CD14-positive monocyte (primary cell): ENCODE measurements at regions not wholly inside any gene's neighbourhood (a gene's known extent, or its start where the extent isn't known, plus 50 kb on each side); places are given as distances from the start of the nearest gene placed in this dataset.

ENCODE experiments used
- DNase-seq, 3 donors: peaks; one replicate each; pipeline ENCODE4 v3.0.0-alpha.2; 2011 to 2022
- H2AFZ ChIP-seq: 2 replicates; pipeline ENCODE4 v1.6.0; 2012; ENCODE audit warnings: mild to moderate bottlenecking, low read depth, low read length, inconsistent platforms; ENCODE audit not compliant: insufficient read depth, poor library complexity, severe bottlenecking
- H3K27ac ChIP-seq, 2 donors: 1 replicate in 1 of 2; 2 replicates in 1 of 2; pipeline ENCODE4 v1.5.1; 2012 to 2013; ENCODE audit warnings: low read length in 2 of 2, control low read depth in 1 of 2, inconsistent platforms in 1 of 2, low read depth in 1 of 2, mild to moderate bottlenecking in 1 of 2
- H3K27me3 ChIP-seq, 2 donors: one replicate each; pipeline versions ENCODE4 v1.6.0 to v1.6.1; 2011 to 2013; ENCODE audit warnings: low read length in 2 of 2; ENCODE audit not compliant: control insufficient read depth in 2 of 2, insufficient read depth in 2 of 2
- H3K36me3 ChIP-seq, 2 donors: replicated peaks in 1 of 2; 1 replicate in 1 of 2; 2 replicates in 1 of 2; pipeline versions ENCODE4 v1.5.1 to v1.6.1; 2012 to 2013; ENCODE audit warnings: low read length in 2 of 2, control low read depth in 1 of 2, inconsistent platforms in 1 of 2, mild to moderate bottlenecking in 1 of 2; ENCODE audit not compliant: insufficient read depth in 2 of 2, control insufficient read depth in 1 of 2
- H3K4me1 ChIP-seq, 2 donors: 1 replicate in 1 of 2; 2 replicates in 1 of 2; pipeline versions ENCODE4 v1.5.1 to v1.6.1; 2012 to 2013; ENCODE audit warnings: low read length in 2 of 2, control low read depth in 1 of 2, inconsistent platforms in 1 of 2, mild to moderate bottlenecking in 1 of 2, moderate library complexity in 1 of 2; ENCODE audit not compliant: insufficient read depth in 2 of 2, control insufficient read depth in 1 of 2
- H3K4me2 ChIP-seq: replicated peaks from 2 replicates; pipeline ENCODE3; 2012; ENCODE audit warnings: low read length, moderate library complexity, mild to moderate bottlenecking; ENCODE audit not compliant: poor library complexity, severe bottlenecking; ENCODE audit errors: extremely low read depth
- H3K4me3 ChIP-seq, 3 experiments: fragments of 200-600 bp in 1 of 3; sonication (generic) in 1 of 3; replicated peaks in 1 of 3; 1 replicate in 2 of 3; 2 replicates in 1 of 3; pipeline ENCODE4 v1.5.1; 2011 to 2013; ENCODE audit warnings: low read length in 3 of 3, mild to moderate bottlenecking in 3 of 3, control low read depth in 2 of 3, low read depth in 2 of 3, inconsistent platforms in 1 of 3, moderate library complexity in 1 of 3
- H3K79me2 ChIP-seq: 2 replicates; pipeline ENCODE4 v1.6.0; 2012; ENCODE audit warnings: mild to moderate bottlenecking, control low read depth, inconsistent platforms, low read length, moderate library complexity; ENCODE audit not compliant: insufficient read depth
- H3K9ac ChIP-seq: 2 replicates; pipeline ENCODE4 v1.6.0; 2017; ENCODE audit warnings: low read length, mild to moderate bottlenecking; ENCODE audit not compliant: insufficient read depth, poor library complexity, severe bottlenecking
- H3K9me3 ChIP-seq, 2 donors: replicated peaks in 1 of 2; 1 replicate in 1 of 2; 2 replicates in 1 of 2; pipeline versions ENCODE4 v1.5.1 to v1.6.1; 2012 to 2013; ENCODE audit warnings: low read length in 2 of 2, control low read depth in 1 of 2; ENCODE audit not compliant: control insufficient read depth in 1 of 2, insufficient read depth in 1 of 2
- H4K20me1 ChIP-seq: 2 replicates; pipeline ENCODE4 v1.6.0; 2012; ENCODE audit warnings: mild to moderate bottlenecking, low read length, control low read depth, moderate library complexity; ENCODE audit not compliant: insufficient read depth
- H3K27ac Mint-ChIP-seq, 7 donors: one replicate each; pipeline ENCODE4 v1.8.0; 2020; ENCODE audit warnings: mild to moderate bottlenecking in 7 of 7, mixed read lengths in 7 of 7, moderate library complexity in 6 of 7, inconsistent platforms in 2 of 7
- H3K27me3 Mint-ChIP-seq, 3 donors: one replicate each; pipeline ENCODE4 v1.8.0; 2021 to 2022; ENCODE audit warnings: low read depth in 3 of 3, mild to moderate bottlenecking in 3 of 3, mixed read lengths in 3 of 3, moderate library complexity in 3 of 3, inconsistent platforms in 1 of 3
- H3K36me3 Mint-ChIP-seq, 2 donors: one replicate each; pipeline ENCODE4 v1.8.0; 2020; ENCODE audit warnings: mixed read lengths in 2 of 2, inconsistent platforms in 1 of 2, mild to moderate bottlenecking in 1 of 2
- H3K4me1 Mint-ChIP-seq: one replicate; pipeline ENCODE4 v1.8.0; 2020; ENCODE audit warnings: mild to moderate bottlenecking, mixed read lengths
- H3K4me3 Mint-ChIP-seq, 2 donors: one replicate each; pipeline ENCODE4 v1.8.0; 2020; ENCODE audit warnings: mild to moderate bottlenecking in 2 of 2, mixed read lengths in 2 of 2, moderate library complexity in 1 of 2
- H3K9me3 Mint-ChIP-seq, 7 donors: one replicate each; pipeline ENCODE4 v1.8.0; 2020 to 2022; ENCODE audit warnings: mixed read lengths in 7 of 7, mild to moderate bottlenecking in 6 of 7, moderate library complexity in 6 of 7, inconsistent platforms in 2 of 7
- WGBS: methylation state at CpG from one replicate; pipeline ENCODE4 v1.1.5; 2013; ENCODE audit warnings: missing lambda C conversion rate; ENCODE audit not compliant: insufficient coverage; 5-methylcytosine and 5-hydroxymethylcytosine counted together
- intact Hi-C, 2 donors: fragments of 100-400 bp; cut with micrococcal nuclease; formaldehyde crosslinking; loops; one replicate each; pipeline versions ENCODE4 v1.15.0 to v1.15.1; 2023
- TF ChIP-seq, protein P1 (sequence below): fragments of 200-600 bp; IDR thresholded peaks from one replicate; pipeline ENCODE4 v1.8.0; 2022; ENCODE audit warnings: antibody characterized with exemption, mild to moderate bottlenecking

DNA sequence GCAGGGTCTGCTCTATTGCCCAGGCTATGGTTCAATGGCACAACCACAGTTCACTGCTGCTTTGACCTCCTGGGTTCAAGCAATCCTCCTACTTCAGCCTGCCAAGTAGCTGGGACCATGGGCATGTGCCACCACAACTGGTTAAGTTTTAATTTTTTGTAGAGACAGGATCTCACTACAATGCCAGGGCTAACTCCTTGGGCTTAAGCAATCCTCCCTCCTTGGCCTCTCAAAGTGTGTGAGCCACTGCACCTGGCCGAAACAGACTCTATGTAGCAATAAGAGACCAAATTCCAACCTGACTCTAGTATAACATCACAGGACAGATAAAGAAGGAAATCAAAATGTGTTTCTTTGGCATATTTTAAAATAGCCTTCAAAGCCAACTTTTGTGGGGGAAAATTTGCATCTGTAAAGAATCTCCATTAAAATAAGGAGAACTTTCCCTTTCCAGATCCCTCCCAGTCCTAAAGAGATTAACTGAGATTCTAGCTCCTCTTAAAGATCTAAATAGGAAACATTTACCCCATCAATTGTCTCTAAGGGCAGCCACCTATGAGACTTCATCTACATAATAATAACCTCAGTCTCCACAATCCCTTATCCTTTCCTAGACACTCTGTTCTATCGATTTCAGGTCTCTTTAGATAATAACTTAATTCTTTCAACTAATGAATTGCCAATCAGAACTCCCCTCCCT is 94.7 kb upstream of the PLCB4 start:
- Histone ChIP-seq H3K27me3 (no peaks in the 10 kb centered on the region), H4K20me1 (no peaks in the 10 kb centered on the region), H3K79me2 (no peaks in the 10 kb centered on the region), H3K9ac (no peak overlapping the region), H3K9me3 (no peaks in the 10 kb centered on the region), H3K4me3 (no peak overlapping the region), H3K4me1 (no peaks in the 10 kb centered on the region), H2AFZ (no peak overlapping the region), H3K27ac (no peak overlapping the region), H3K4me2 (no peak overlapping the region), H3K36me3 (no peaks in the 10 kb centered on the region)
- Mint-ChIP-seq H3K36me3 (no peaks in the 10 kb centered on the region), H3K4me3 (no peak overlapping the region), H3K9me3 (peaks cover 0 to 3% (median 0%) of the 10 kb centered on the region in 7 donors), H3K27ac (no peak overlapping the region), H3K27me3 (peaks cover 0 to 3% (median 2%) of the 10 kb centered on the region in 3 donors), H3K4me1 (no peaks in the 10 kb centered on the region)
- intact Hi-C loops, result no loop called here
- WGBS, result no CpG with 5 or more reads among the region's 2 CpGs
- TF ChIP-seq, protein P1, sequence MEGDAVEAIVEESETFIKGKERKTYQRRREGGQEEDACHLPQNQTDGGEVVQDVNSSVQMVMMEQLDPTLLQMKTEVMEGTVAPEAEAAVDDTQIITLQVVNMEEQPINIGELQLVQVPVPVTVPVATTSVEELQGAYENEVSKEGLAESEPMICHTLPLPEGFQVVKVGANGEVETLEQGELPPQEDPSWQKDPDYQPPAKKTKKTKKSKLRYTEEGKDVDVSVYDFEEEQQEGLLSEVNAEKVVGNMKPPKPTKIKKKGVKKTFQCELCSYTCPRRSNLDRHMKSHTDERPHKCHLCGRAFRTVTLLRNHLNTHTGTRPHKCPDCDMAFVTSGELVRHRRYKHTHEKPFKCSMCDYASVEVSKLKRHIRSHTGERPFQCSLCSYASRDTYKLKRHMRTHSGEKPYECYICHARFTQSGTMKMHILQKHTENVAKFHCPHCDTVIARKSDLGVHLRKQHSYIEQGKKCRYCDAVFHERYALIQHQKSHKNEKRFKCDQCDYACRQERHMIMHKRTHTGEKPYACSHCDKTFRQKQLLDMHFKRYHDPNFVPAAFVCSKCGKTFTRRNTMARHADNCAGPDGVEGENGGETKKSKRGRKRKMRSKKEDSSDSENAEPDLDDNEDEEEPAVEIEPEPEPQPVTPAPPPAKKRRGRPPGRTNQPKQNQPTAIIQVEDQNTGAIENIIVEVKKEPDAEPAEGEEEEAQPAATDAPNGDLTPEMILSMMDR, result no peak
- DNase-seq, result no peak

DNA sequence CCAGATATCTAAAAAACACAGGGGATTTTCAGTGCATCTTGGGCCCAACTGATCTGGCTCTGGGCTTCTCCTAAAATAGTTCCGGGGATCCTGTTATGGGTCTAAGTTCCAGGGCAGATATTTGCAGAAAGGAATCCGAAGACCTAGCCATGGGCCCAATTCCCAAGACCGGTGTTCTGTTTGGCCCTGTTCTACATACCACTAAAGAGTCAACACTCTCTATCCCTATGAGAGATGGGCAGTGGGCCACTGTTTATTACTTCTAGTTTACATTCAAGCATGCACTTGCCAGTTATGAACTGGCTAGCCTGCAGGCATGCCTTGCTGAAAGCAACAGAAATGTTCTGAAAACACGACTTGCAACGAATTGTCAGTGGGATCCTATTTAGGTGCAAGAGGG is 87.4 kb upstream of the PLCB4 start:
- H3K4me3 Mint-ChIP-seq, result no peak overlapping the region
- intact Hi-C loops, result no loop called here
- Histone ChIP-seq H3K27ac (no peak overlapping the region), H2AFZ (no peak overlapping the region), H4K20me1 (no peaks in the 10 kb centered on the region), H3K79me2 (no peaks in the 10 kb centered on the region), H3K27me3 (no peaks in the 10 kb centered on the region), H3K36me3 (no peaks in the 10 kb centered on the region), H3K9ac (no peak overlapping the region), H3K4me3 (no peak overlapping the region), H3K9me3 (no peaks in the 10 kb centered on the region), H3K4me1 (no peaks in the 10 kb centered on the region), H3K4me2 (no peak overlapping the region)
- no peak overlapping the region for H3K27ac Mint-ChIP-seq
- no peaks in the 10 kb centered on the region for H3K36me3 Mint-ChIP-seq
- 100% methylated on average over 3 of the region's 5 CpGs for WGBS
- TF ChIP-seq, protein P1, result no peak
- DNase-seq, result no peak
- H3K4me1 Mint-ChIP-seq, result no peaks in the 10 kb centered on the region
- no peaks in the 10 kb centered on the region for H3K9me3 Mint-ChIP-seq
- peaks cover 0 to 2% (median 1%) of the 10 kb centered on the region in 3 donors for H3K27me3 Mint-ChIP-seq
